Esophagus squamous epithelium (tissue), 4 donors: ENCODE measurements at regions not wholly inside any gene's neighbourhood (a gene's known extent, or its start where the extent isn't known, plus 50 kb on each side); places are given as distances from the start of the nearest gene placed in this dataset.

ENCODE experiments used
- CTCF ChIP-seq, 6 experiments: fragments of 450-650 bp in 4 of 6; fragments of 200-600 bp in 2 of 6; sonication (generic) in 2 of 6; IDR thresholded peaks; one replicate each; pipeline ENCODE4 v1.5.1; 2016 to 2019; ENCODE audit warnings: antibody characterized with exemption in 6 of 6, mild to moderate bottlenecking in 4 of 6, moderate library complexity in 4 of 6
- POLR2A ChIP-seq, 4 donors: fragments of 450-650 bp; IDR thresholded peaks; one replicate each; pipeline ENCODE4 v1.6.1; 2017; ENCODE audit warnings: antibody characterized with exemption in 4 of 4, mild to moderate bottlenecking in 4 of 4, moderate library complexity in 3 of 4

DNA sequence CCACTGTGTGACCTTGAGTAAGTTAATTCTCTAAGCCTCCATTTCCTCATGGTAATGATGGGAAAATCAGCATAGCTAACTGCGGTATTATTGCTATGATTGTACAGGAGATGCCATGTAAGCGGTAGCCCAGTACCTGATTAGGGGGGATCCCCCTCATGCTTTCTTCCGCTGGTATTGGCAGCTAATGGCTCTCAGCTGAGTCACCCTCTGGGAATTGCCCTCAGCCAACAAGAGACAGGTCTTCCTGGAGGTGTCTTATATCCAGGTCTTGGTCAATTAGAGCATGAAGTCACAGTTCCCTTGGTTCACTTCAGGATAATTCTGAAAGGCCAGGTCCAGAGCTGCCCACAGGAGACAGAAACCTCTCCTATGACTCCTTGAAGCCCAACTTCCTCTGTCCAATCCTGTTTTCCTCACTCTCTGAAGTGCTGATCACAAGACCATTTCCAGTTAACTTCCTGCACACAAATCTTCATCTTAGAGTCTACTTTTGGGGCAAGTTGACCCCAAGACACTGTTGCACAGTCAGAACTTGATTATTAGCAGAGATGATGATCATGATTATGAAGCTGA is 724.7 kb upstream of the ZNF385D start:
- TF ChIP-seq CTCF (IDR thresholded peaks at IDR 0.05) (no peak), POLR2A (IDR thresholded peaks at IDR 0.05) (no peak)
